ENCODE measurements at regions not wholly inside any gene's neighbourhood (a gene's known extent, or its start where the extent isn't known, plus 50 kb on each side); places are given as distances from the start of the nearest gene placed in this dataset.

DNA sequence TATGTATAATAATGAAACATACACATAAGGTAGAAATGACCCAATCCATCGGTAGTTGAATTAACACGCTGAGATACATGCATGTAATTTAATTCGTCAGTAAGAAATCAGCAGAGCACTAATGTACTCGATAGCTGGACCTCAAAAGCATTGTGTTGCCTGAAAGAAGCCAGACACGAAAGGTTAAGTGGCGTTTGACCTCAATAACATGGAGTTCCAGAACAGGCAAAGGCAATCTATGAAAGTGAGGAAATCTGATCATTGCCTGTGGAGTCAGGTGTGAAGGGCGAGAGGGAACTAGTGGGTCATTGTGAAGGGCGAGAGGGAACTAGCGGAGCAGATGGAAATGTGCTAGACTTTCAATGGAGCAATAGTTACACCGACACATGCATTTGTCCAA, 970.4 kb upstream of the TMEM132C start:
- intact Hi-C loops (cut with DNase I; ENCODE audit: low total_unique reads): no loop called here
- WGBS, 5 donors: 71 to 84% (median 77%) methylated on average over 10 of the region's 10 CpGs

DNA sequence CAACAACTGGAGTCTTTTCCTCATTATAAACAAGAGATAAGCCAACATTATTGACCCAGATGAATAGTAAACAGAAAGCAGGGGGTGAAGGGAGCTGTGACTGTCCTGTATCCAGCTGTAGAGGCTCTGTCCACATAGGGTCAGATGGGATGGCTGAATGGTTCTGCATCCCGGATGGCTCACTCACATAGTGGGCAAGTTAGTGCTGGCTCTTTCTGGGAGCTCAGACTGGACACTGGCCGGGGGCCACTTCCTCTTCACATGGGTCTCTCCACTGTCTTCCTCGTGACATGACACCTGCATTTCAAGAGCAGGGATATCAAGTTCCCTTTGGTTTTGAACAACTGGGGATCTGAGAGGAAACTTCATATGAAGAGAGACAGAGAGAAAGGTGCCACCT, 969.6 kb upstream of the TMEM132C start:
- Histone ChIP-seq H3K36me3 (no peaks in the 10 kb centered on the region), H3K4me1 (no peaks in the 10 kb centered on the region), H3K27ac (no peak overlapping the region), H3K9me3 (peaks cover 0 to 6% (median 0%) of the 10 kb centered on the region in 8 donors), H3K27me3 (replicated peaks in 1 of 7) (no peaks in the 10 kb centered on the region), H3K4me3 (no peak overlapping the region)
- no peak for DNase-seq
- intact Hi-C loops (cut with DNase I; ENCODE audit: low total_unique reads): no loop called here
- no peak for TF ChIP-seq POLR2A (IDR thresholded peaks at IDR 0.05)
- TF ChIP-seq POLR2AphosphoS5 (IDR thresholded peaks at IDR 0.05): no peak
- TF ChIP-seq, protein P1, sequence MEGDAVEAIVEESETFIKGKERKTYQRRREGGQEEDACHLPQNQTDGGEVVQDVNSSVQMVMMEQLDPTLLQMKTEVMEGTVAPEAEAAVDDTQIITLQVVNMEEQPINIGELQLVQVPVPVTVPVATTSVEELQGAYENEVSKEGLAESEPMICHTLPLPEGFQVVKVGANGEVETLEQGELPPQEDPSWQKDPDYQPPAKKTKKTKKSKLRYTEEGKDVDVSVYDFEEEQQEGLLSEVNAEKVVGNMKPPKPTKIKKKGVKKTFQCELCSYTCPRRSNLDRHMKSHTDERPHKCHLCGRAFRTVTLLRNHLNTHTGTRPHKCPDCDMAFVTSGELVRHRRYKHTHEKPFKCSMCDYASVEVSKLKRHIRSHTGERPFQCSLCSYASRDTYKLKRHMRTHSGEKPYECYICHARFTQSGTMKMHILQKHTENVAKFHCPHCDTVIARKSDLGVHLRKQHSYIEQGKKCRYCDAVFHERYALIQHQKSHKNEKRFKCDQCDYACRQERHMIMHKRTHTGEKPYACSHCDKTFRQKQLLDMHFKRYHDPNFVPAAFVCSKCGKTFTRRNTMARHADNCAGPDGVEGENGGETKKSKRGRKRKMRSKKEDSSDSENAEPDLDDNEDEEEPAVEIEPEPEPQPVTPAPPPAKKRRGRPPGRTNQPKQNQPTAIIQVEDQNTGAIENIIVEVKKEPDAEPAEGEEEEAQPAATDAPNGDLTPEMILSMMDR (IDR thresholded peaks at IDR 0.05 in 8 of 11, conservative IDR thresholded peaks at IDR 0.05 in 3 of 11): no peak
- 73 to 92% (median 80%) methylated on average over 3 of the region's 3 CpGs for WGBS, 5 donors

More for the DNA sequence above, 970.4 kb upstream of the TMEM132C start:
- no peaks in the 10 kb centered on the region for H3K36me3 ChIP-seq
- H3K4me3 ChIP-seq: no peak overlapping the region
- DNase-seq: no peak
- TF ChIP-seq, protein P1 (IDR thresholded peaks at IDR 0.05 in 8 of 11, conservative IDR thresholded peaks at IDR 0.05 in 3 of 11): no peak
- TF ChIP-seq POLR2A (IDR thresholded peaks at IDR 0.05) (no peak), POLR2AphosphoS5 (IDR thresholded peaks at IDR 0.05) (no peak)
- no peaks in the 10 kb centered on the region for H3K27me3 ChIP-seq (replicated peaks in 1 of 7)
- no peaks in the 10 kb centered on the region for H3K4me1 ChIP-seq
- no peak overlapping the region for H3K27ac ChIP-seq
- peaks cover 0 to 6% (median 0%) of the 10 kb centered on the region in 8 donors for H3K9me3 ChIP-seq

DNA sequence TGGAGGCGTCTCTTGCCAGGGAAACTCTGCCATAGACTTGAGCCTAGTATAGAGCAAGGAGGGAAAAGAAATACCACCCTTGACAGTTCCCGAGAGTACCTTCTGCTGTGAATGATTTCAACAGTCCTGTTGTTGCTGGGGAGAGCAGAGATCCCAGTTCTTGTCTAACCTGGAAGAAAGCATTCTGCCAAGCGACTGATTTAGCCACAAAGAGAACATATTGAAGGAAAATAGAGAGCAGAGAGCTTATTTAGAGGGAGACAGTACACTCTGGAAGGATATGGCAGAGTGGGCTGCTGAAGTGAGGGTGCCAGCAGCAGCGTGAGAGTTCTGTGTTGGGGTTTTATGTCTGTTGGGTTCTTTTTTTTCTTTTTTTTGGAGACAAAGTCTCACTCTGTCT, 966.9 kb upstream of the TMEM132C start:
- TF ChIP-seq, protein P1 (IDR thresholded peaks at IDR 0.05 in 8 of 11, conservative IDR thresholded peaks at IDR 0.05 in 3 of 11): no peak
- TF ChIP-seq POLR2AphosphoS5 (IDR thresholded peaks at IDR 0.05) (no peak), POLR2A (IDR thresholded peaks at IDR 0.05) (no peak)
- no peaks in the 10 kb centered on the region for H3K4me1 ChIP-seq
- no peak overlapping the region for H3K4me3 ChIP-seq
- no peak overlapping the region for H3K27ac ChIP-seq
- DNase-seq: no peak
- intact Hi-C loops (cut with DNase I; ENCODE audit: low total_unique reads): no loop called here
- no peaks in the 10 kb centered on the region for H3K36me3 ChIP-seq
- peaks cover 0 to 6% (median 0%) of the 10 kb centered on the region in 8 donors for H3K9me3 ChIP-seq
- WGBS, 5 donors: 73 to 88% (median 82%) methylated on average over 4 of the region's 4 CpGs
- no peaks in the 10 kb centered on the region for H3K27me3 ChIP-seq (replicated peaks in 1 of 7)

DNA sequence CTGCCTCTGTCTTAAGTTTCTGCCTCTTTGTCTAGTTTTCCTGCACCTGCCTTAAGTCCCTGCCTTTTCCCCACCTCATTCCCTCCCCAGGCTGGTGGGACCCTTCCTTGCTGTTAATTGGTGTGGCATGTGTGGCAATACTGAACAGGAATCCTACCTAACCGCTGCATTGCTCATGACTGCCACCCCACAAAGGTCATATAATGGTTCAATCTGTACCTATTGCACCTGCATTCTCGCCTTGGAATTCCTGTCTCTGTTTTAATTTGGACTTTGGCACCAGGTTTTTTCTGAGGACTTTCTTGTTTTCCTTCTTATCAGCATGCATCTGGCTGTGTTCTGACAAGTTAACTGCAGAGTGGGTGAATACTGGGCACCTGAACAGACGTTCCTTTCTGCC, 966.2 kb upstream of the TMEM132C start:
- H3K9me3 ChIP-seq: peaks cover 0 to 6% (median 0%) of the 10 kb centered on the region in 8 donors
- TF ChIP-seq, protein P1 (IDR thresholded peaks at IDR 0.05 in 8 of 11, conservative IDR thresholded peaks at IDR 0.05 in 3 of 11): no peak
- TF ChIP-seq POLR2A (IDR thresholded peaks at IDR 0.05) (no peak), POLR2AphosphoS5 (IDR thresholded peaks at IDR 0.05) (no peak)
- H3K4me3 ChIP-seq: no peak overlapping the region
- no peaks in the 10 kb centered on the region for H3K4me1 ChIP-seq
- intact Hi-C loops (cut with DNase I; ENCODE audit: low total_unique reads): no loop called here
- peaks cover 0 to under 1% (median 0%) of the 10 kb centered on the region in 7 donors for H3K27me3 ChIP-seq (replicated peaks in 1 of 7)
- no peak for DNase-seq
- WGBS, 5 donors: 62 to 74% (median 64%) methylated on average over 3 of the region's 3 CpGs
- no peak overlapping the region for H3K27ac ChIP-seq
- H3K36me3 ChIP-seq: no peaks in the 10 kb centered on the region
